ENCODE measurements at regions not wholly inside any gene's neighbourhood (a gene's known extent, or its start where the extent isn't known, plus 50 kb on each side); places are given as distances from the start of the nearest gene placed in this dataset.

DNA sequence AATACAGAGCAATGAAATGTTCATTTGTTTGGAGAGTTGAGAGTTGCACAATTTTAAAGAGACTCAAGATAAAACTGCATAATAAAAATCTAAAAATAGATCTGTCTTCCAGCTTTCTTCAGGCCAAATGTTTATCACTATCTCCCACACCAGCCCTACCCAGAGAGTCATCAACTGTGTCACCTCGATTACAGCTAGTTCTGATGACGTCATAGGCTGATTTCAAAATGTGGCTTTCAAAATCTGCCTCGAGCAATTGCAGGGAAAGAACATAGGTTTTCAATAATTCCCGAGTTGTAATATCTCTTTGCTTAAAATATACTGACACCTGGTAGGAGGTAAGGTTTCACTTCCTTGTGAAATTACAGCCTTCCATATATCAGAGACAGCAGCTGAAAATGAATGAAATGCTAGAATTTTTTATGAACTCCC is 677.6 kb upstream of the ID2 start:
- TF ChIP-seq, protein P1, sequence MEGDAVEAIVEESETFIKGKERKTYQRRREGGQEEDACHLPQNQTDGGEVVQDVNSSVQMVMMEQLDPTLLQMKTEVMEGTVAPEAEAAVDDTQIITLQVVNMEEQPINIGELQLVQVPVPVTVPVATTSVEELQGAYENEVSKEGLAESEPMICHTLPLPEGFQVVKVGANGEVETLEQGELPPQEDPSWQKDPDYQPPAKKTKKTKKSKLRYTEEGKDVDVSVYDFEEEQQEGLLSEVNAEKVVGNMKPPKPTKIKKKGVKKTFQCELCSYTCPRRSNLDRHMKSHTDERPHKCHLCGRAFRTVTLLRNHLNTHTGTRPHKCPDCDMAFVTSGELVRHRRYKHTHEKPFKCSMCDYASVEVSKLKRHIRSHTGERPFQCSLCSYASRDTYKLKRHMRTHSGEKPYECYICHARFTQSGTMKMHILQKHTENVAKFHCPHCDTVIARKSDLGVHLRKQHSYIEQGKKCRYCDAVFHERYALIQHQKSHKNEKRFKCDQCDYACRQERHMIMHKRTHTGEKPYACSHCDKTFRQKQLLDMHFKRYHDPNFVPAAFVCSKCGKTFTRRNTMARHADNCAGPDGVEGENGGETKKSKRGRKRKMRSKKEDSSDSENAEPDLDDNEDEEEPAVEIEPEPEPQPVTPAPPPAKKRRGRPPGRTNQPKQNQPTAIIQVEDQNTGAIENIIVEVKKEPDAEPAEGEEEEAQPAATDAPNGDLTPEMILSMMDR (IDR thresholded peaks at IDR 0.05), result no peak
- TF ChIP-seq POLR2A (IDR thresholded peaks at IDR 0.05) (no peak), EP300 (IDR thresholded peaks at IDR 0.05) (peak in 3 of 4 donors; percentile 18 to 83 (median 62)), POLR2AphosphoS5 (IDR thresholded peaks at IDR 0.05) (peak; percentile 37 to 71 (median 51))
